PC-9 (cell line): ENCODE measurements at regions not wholly inside any gene's neighbourhood (a gene's known extent, or its start where the extent isn't known, plus 50 kb on each side); places are given as distances from the start of the nearest gene placed in this dataset.

Source experiments
- EZH2 ChIP-seq: fragments of 200-600 bp; sonication (generic); IDR thresholded peaks from 2 replicates; pipeline ENCODE4 v1.8.0; 2017; ENCODE audit warnings: antibody characterized with exemption, low read depth
- TF ChIP-seq, protein P1 (sequence below): fragments of 200-600 bp; sonication (generic); conservative IDR thresholded peaks from 2 replicates; pipeline ENCODE4 v1.6.1; 2017; ENCODE audit warnings: mixed run types, antibody characterized with exemption, mild to moderate bottlenecking, moderate library complexity

DNA sequence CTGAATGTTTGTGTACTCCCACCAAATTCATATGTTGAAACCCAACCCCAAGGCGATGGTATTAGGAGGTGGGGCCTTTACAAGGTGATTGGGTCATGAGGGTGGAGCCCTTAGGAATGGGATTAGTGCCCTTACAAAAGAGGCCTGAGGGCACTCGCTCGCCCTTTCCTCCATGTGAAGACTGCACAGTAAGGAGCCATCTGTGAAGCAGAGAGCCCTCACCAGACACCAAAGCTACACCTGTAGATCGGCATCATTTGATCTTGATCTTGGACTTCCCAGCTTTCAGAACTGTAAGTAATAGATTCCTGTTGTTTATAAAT, 62.9 kb upstream of the FZD7 start:
- TF ChIP-seq, protein P1, sequence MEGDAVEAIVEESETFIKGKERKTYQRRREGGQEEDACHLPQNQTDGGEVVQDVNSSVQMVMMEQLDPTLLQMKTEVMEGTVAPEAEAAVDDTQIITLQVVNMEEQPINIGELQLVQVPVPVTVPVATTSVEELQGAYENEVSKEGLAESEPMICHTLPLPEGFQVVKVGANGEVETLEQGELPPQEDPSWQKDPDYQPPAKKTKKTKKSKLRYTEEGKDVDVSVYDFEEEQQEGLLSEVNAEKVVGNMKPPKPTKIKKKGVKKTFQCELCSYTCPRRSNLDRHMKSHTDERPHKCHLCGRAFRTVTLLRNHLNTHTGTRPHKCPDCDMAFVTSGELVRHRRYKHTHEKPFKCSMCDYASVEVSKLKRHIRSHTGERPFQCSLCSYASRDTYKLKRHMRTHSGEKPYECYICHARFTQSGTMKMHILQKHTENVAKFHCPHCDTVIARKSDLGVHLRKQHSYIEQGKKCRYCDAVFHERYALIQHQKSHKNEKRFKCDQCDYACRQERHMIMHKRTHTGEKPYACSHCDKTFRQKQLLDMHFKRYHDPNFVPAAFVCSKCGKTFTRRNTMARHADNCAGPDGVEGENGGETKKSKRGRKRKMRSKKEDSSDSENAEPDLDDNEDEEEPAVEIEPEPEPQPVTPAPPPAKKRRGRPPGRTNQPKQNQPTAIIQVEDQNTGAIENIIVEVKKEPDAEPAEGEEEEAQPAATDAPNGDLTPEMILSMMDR, result no peak
- TF ChIP-seq EZH2, result no peak
